IMR-90 (cell line): ENCODE measurements at regions not wholly inside any gene's neighbourhood (a gene's known extent, or its start where the extent isn't known, plus 50 kb on each side); places are given as distances from the start of the nearest gene placed in this dataset.
A peak's percentile ranks its signal among the peaks of the same experiment; 100 is the strongest.

Experiments
- ATAC-seq: fragments of 200-7000 bp; cut with Tn5 transposase; 2 replicates; pipeline ENCODE4 v1.9.1; 2020; ENCODE audit warnings: low read depth, mild to moderate bottlenecking, moderate library complexity
- BruUV-seq: library from RNA; stranded (reverse); fragments of 400-500 nt; replicated peaks from 2 replicates; lab custom pipeline; 2021; lab: Mats Ljungman, UMichigan
- CTCF ChIA-PET: fragments of 300-600 bp; formaldehyde crosslinking; extraction: SDS; loops from one replicate; lab custom pipeline; 2021; ENCODE audit warnings: antibody characterized with exemption; lab: Yijun Ruan, JAX
- POLR2A ChIA-PET: fragments of 300-600 bp; sonication (Branson Sonifier 250); formaldehyde crosslinking; loops from one replicate; lab custom pipeline; 2022; ENCODE audit warnings: antibody characterized with exemption; ENCODE audit not compliant: unreplicated experiment; lab: Charles Lee
- DNase-seq: peaks from one replicate; pipeline ENCODE4 v3.0.0; 2013
- H2AFZ ChIP-seq: replicated peaks from 2 replicates; pipeline ENCODE3; 2013; ENCODE audit warnings: low read length, mild to moderate bottlenecking; ENCODE audit not compliant: poor library complexity
- H2AK5ac ChIP-seq: 2 replicates; pipeline ENCODE4 v1.6.1; 2013; ENCODE audit warnings: low read depth, low read length, inconsistent platforms
- H2AK9ac ChIP-seq: replicated peaks from 2 replicates; pipeline ENCODE3; 2013; ENCODE audit warnings: mild to moderate bottlenecking, low read depth, low read length, moderate library complexity; ENCODE audit not compliant: poor library complexity
- H2BK120ac ChIP-seq: 2 replicates; pipeline ENCODE4 v1.6.1; 2013; ENCODE audit warnings: low read depth, low read length, inconsistent platforms
- H2BK15ac ChIP-seq: 3 replicates; pipeline ENCODE4 v1.6.1; 2013; ENCODE audit warnings: low read depth, low read length, inconsistent platforms
- H2BK20ac ChIP-seq: 2 replicates; pipeline ENCODE4 v1.6.1; 2013; ENCODE audit warnings: low read depth, mild to moderate bottlenecking, inconsistent platforms, low read length, moderate library complexity
- H2BK5ac ChIP-seq: 2 replicates; pipeline ENCODE4 v1.6.1; 2013; ENCODE audit warnings: mild to moderate bottlenecking, low read depth, low read length, inconsistent platforms; ENCODE audit not compliant: poor library complexity, severe bottlenecking
- H3K14ac ChIP-seq: replicated peaks from 2 replicates; pipeline ENCODE4 v1.6.1; 2013; ENCODE audit warnings: low read depth, low read length, inconsistent platforms
- H3K18ac ChIP-seq: 2 replicates; pipeline ENCODE4 v1.6.1; 2013; ENCODE audit warnings: low read depth, low read length, control low read depth
- H3K23ac ChIP-seq: 2 replicates; pipeline ENCODE4 v1.6.1; 2013; ENCODE audit warnings: low read depth, low read length, inconsistent platforms
- H3K27ac ChIP-seq: 2 replicates; pipeline ENCODE4 v1.5.1; 2013; ENCODE audit warnings: mild to moderate bottlenecking, control low read depth, low read length; ENCODE audit not compliant: insufficient read depth
- H3K27me3 ChIP-seq: 2 replicates; pipeline ENCODE4 v1.6.1; 2013; ENCODE audit warnings: low read length; ENCODE audit not compliant: control insufficient read depth, insufficient read depth
- H3K36me3 ChIP-seq: 2 replicates; pipeline ENCODE4 v1.6.1; 2013; ENCODE audit warnings: low read length, mixed read lengths; ENCODE audit not compliant: control insufficient read depth, insufficient read depth
- H3K4ac ChIP-seq: 2 replicates; pipeline ENCODE4 v1.6.1; 2013; ENCODE audit warnings: low read depth, low read length, inconsistent platforms
- H3K4me1 ChIP-seq: 2 replicates; pipeline ENCODE4 v1.6.1; 2013; ENCODE audit warnings: low read length, mixed read lengths; ENCODE audit not compliant: control insufficient read depth, insufficient read depth
- H3K4me2 ChIP-seq: 2 replicates; pipeline ENCODE4 v1.6.1; 2013; ENCODE audit warnings: low read depth, mild to moderate bottlenecking, control low read depth, low read length, moderate library complexity
- H3K4me3 ChIP-seq: 2 replicates; pipeline ENCODE4 v1.5.1; 2013; ENCODE audit warnings: low read depth, mild to moderate bottlenecking, control low read depth, low read length, moderate library complexity; ENCODE audit not compliant: insufficient read depth
- H3K56ac ChIP-seq: 2 replicates; pipeline ENCODE4 v1.6.1; 2013; ENCODE audit warnings: low read length, inconsistent platforms; ENCODE audit not compliant: insufficient read depth; ENCODE audit errors: extremely low read depth
- H3K79me1 ChIP-seq, 2 experiments: 2 replicates each; pipeline ENCODE4 v1.6.1; 2013; ENCODE audit warnings: low read length in 2 of 2, inconsistent platforms in 1 of 2, low read depth in 1 of 2
- H3K9ac ChIP-seq: 2 replicates; pipeline ENCODE4 v1.6.1; 2013; ENCODE audit warnings: low read depth, low read length, control low read depth
- H3K9me1 ChIP-seq: 2 replicates; pipeline ENCODE4 v1.6.1; 2013; ENCODE audit warnings: low read length, inconsistent platforms; ENCODE audit not compliant: insufficient read depth
- H3K9me3 ChIP-seq: 2 replicates; pipeline ENCODE4 v1.6.1; 2013; ENCODE audit warnings: low read length; ENCODE audit not compliant: control insufficient read depth, insufficient read depth
- H4K20me1 ChIP-seq: 2 replicates; pipeline ENCODE4 v1.6.1; 2013; ENCODE audit warnings: low read length, inconsistent platforms; ENCODE audit not compliant: insufficient read depth
- H4K5ac ChIP-seq: 2 replicates; pipeline ENCODE4 v1.6.1; 2013; ENCODE audit warnings: mild to moderate bottlenecking, low read depth, low read length, control low read depth
- H4K8ac ChIP-seq, 2 experiments: 2 replicates each; pipeline ENCODE4 v1.6.1; 2013; ENCODE audit warnings: low read depth in 2 of 2, low read length in 2 of 2, control low read depth in 1 of 2, inconsistent platforms in 1 of 2
- H4K91ac ChIP-seq: 2 replicates; pipeline ENCODE4 v1.6.1; 2013; ENCODE audit warnings: low read depth, low read length, inconsistent platforms; ENCODE audit not compliant: insufficient read depth
- BHLHE40 ChIP-seq: fragments of 150-350 bp; IDR thresholded peaks from 2 replicates; pipeline ENCODE4 v1.6.1; 2016; ENCODE audit warnings: mild to moderate bottlenecking, low read depth, low read length
- CEBPB ChIP-seq: IDR thresholded peaks from 2 replicates; pipeline ENCODE4 v1.6.1; 2012; ENCODE audit warnings: low read depth, low read length, improper control_type of control experiment
- ELK1 ChIP-seq: fragments of 150-350 bp; IDR thresholded peaks from 2 replicates; pipeline ENCODE4 v1.6.1; 2016; ENCODE audit warnings: low read depth, mild to moderate bottlenecking, low read length, moderate library complexity, borderline replicate concordance
- FOS ChIP-seq: fragments of 150-350 bp; IDR thresholded peaks from 2 replicates; pipeline ENCODE4 v1.6.1; 2016; ENCODE audit warnings: low read depth, low read length
- WGBS, 2 experiments: methylation state at CpG; one replicate each; pipeline versions ENCODE4 v1.1.5 to v1.1.7; 2013; ENCODE audit warnings: missing lambda C conversion rate in 2 of 2; ENCODE audit not compliant: insufficient read length in 1 of 2; ENCODE audit errors: extremely low coverage in 2 of 2; 5-methylcytosine and 5-hydroxymethylcytosine counted together
- dilution Hi-C: fragments of 300-500 bp; cut with HindIII; formaldehyde crosslinking; loops from one replicate; pipeline ENCODE4 v1.14.3; 2018; ENCODE audit warnings: low sequenced_read_pairs; ENCODE audit not compliant: unreplicated experiment
- in situ Hi-C: fragments of 300-500 bp; cut with MboI; formaldehyde crosslinking; loops from 3 replicates; pipeline ENCODE4 v1.14.3; 2019; ENCODE audit warnings: low sequenced_read_pairs, inconsistent platforms, mixed read lengths
- intact Hi-C: fragments of 100-400 bp; cut with micrococcal nuclease; formaldehyde crosslinking; loops from 2 replicates; pipeline ENCODE4 v1.10.0; 2022

- ChIA-PET CTCF (no interaction called here), POLR2A (no interaction called here)
- dilution Hi-C loops (no loop called here), intact Hi-C loops (loop anchor here (5.0 kb wide), 1 partner anchor 116 kb away; no protein-coding TSS in a partner anchor), in situ Hi-C loops (no loop called here)
- H3K4me1 ChIP-seq: peaks cover 4% of the 10 kb centered on the region
- ATAC-seq (peak; percentile 83), DNase-seq (peak; percentile 91)
- H4K20me1 ChIP-seq: no peaks in the 10 kb centered on the region
- H3K9me3 ChIP-seq: no peaks in the 10 kb centered on the region
- H3K79me1 ChIP-seq: no peaks in the 10 kb centered on the region
- no peak overlapping the region for H4K8ac ChIP-seq
- H2AK5ac ChIP-seq: peak overlapping the region; percentile 32
- H3K4me2 ChIP-seq: peak overlapping the region; percentile 42
- no peaks in the 10 kb centered on the region for H3K9me1 ChIP-seq
- no peak overlapping the region for H2BK5ac ChIP-seq
- H3K4me3 ChIP-seq: no peak overlapping the region
- H4K91ac ChIP-seq: no peak overlapping the region
- 0 out of 2 replicates have a peak overlapping the region, but pooled peaks have one; percentile 19 for H3K9ac ChIP-seq
- H4K5ac ChIP-seq: 0 out of 2 replicates have a peak overlapping the region, but pooled peaks have one; percentile 28
- peak overlapping the region; percentile 14; the same call in 1 of the 2 replicates for H3K18ac ChIP-seq
- no peak overlapping the region for H3K56ac ChIP-seq
- H2BK15ac ChIP-seq: 0 out of 3 replicates have a peak overlapping the region, but pooled peaks have one; percentile 3
- peak; percentile 74; the same call in 1 of the 2 replicates for TF ChIP-seq FOS
- no peak for TF ChIP-seq ELK1
- TF ChIP-seq CEBPB: peak; percentile 98
- no peak for TF ChIP-seq BHLHE40
- no CpG with 5 or more reads among the region's 7 CpGs for WGBS, 2 experiments
- peak overlapping the region; percentile 12 for H2AFZ ChIP-seq
- H3K27ac ChIP-seq: peak overlapping the region; percentile 51; the same call in 1 of the 2 replicates
- H2BK20ac ChIP-seq: peak overlapping the region; percentile 79; the same call in 1 of the 2 replicates
- no peaks in the 10 kb centered on the region for H3K27me3 ChIP-seq
- no peak overlapping the region for H3K23ac ChIP-seq
- H3K14ac ChIP-seq: peak overlapping the region; percentile 67; the same call in 1 of the 2 replicates
- peak overlapping the region; percentile 54 for H3K4ac ChIP-seq
- no peak overlapping the region for H2BK120ac ChIP-seq
- BruUV-seq: no TSS peak
- no peaks in the 10 kb centered on the region for H3K36me3 ChIP-seq
- no peak overlapping the region for H2AK9ac ChIP-seq
Measured at GRCh38 chr2:19540739-19541525, 182.5 kb upstream of the OSR1 start.
